ENCODE measurements at regions not wholly inside any gene's neighbourhood (a gene's known extent, or its start where the extent isn't known, plus 50 kb on each side); places are given as distances from the start of the nearest gene placed in this dataset.

DNA sequence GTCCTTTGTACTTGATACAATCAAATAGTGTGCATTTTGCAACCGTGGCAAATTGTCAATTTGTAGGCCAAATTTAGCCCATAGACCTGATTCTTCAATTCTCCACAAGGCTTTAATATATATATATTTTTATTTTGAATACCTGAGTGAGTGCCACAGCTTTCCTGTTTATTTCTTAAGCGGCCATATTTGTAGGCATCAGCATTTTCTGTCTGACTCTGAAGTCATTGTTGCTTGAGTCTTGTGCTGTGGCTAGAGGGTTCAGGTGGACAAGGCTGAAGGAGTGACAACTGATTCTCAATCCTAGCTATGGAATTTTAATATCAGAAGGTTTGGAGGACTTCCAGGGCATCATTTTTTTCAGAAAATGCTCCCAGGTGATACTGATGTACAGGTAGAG is 75.6 kb upstream of the NAALADL2 start:
- H3K4me1 ChIP-seq (ENCODE audit: control insufficient read depth in 4 of 4, insufficient read depth in 4 of 4, low read length in 3 of 4), result no peaks in the 10 kb centered on the region
- no peak overlapping the region for H3K27ac ChIP-seq (ENCODE audit: low read depth in 1 of 2, low read length in 2 of 2)
- H3K9me3 ChIP-seq (ENCODE audit: control insufficient read depth in 4 of 4, low read length in 3 of 4), result no peaks in the 10 kb centered on the region
- no peak overlapping the region for H3K9ac ChIP-seq (ENCODE audit: low read depth in 1 of 2, low read length in 2 of 2)
- H3K27me3 ChIP-seq (ENCODE audit: control insufficient read depth in 4 of 4, insufficient read depth in 4 of 4, low read length in 3 of 4), result no peaks in the 10 kb centered on the region
- no peak for TF ChIP-seq FOXA2 (IDR thresholded peaks at IDR 0.05)
- TF ChIP-seq HNF4G (IDR thresholded peaks at IDR 0.05), result no peak
- no peak for TF ChIP-seq GABPA (IDR thresholded peaks at IDR 0.05 in 1 of 2, conservative IDR thresholded peaks at IDR 0.05 in 1 of 2)
- TF ChIP-seq RXRA (IDR thresholded peaks at IDR 0.05), result no peak
- no peak for TF ChIP-seq FOXA1 (IDR thresholded peaks at IDR 0.05)
- TF ChIP-seq NR2F2 (IDR thresholded peaks at IDR 0.05), result no peak
- TF ChIP-seq, protein P1, sequence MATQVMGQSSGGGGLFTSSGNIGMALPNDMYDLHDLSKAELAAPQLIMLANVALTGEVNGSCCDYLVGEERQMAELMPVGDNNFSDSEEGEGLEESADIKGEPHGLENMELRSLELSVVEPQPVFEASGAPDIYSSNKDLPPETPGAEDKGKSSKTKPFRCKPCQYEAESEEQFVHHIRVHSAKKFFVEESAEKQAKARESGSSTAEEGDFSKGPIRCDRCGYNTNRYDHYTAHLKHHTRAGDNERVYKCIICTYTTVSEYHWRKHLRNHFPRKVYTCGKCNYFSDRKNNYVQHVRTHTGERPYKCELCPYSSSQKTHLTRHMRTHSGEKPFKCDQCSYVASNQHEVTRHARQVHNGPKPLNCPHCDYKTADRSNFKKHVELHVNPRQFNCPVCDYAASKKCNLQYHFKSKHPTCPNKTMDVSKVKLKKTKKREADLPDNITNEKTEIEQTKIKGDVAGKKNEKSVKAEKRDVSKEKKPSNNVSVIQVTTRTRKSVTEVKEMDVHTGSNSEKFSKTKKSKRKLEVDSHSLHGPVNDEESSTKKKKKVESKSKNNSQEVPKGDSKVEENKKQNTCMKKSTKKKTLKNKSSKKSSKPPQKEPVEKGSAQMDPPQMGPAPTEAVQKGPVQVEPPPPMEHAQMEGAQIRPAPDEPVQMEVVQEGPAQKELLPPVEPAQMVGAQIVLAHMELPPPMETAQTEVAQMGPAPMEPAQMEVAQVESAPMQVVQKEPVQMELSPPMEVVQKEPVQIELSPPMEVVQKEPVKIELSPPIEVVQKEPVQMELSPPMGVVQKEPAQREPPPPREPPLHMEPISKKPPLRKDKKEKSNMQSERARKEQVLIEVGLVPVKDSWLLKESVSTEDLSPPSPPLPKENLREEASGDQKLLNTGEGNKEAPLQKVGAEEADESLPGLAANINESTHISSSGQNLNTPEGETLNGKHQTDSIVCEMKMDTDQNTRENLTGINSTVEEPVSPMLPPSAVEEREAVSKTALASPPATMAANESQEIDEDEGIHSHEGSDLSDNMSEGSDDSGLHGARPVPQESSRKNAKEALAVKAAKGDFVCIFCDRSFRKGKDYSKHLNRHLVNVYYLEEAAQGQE (IDR thresholded peaks at IDR 0.05), result no peak
- TF ChIP-seq ZBTB33 (IDR thresholded peaks at IDR 0.05), result no peak
- no peak for TF ChIP-seq YY1 (IDR thresholded peaks at IDR 0.05)
- no peak for TF ChIP-seq EGR1 (IDR thresholded peaks at IDR 0.05; ENCODE audit: low read depth in 2 of 2)
- TF ChIP-seq, protein P2, sequence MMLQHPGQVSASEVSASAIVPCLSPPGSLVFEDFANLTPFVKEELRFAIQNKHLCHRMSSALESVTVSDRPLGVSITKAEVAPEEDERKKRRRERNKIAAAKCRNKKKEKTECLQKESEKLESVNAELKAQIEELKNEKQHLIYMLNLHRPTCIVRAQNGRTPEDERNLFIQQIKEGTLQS (IDR thresholded peaks at IDR 0.05), result no peak
- TF ChIP-seq, protein P3, sequence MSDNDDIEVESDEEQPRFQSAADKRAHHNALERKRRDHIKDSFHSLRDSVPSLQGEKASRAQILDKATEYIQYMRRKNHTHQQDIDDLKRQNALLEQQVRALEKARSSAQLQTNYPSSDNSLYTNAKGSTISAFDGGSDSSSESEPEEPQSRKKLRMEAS (IDR thresholded peaks at IDR 0.05), result no peak
- no peak for TF ChIP-seq SP1 (IDR thresholded peaks at IDR 0.05)
- no peaks in the 10 kb centered on the region for H3K36me3 ChIP-seq (ENCODE audit: control insufficient read depth in 4 of 4, insufficient read depth in 3 of 4, low read depth in 1 of 4, low read length in 3 of 4)
- H3K4me3 ChIP-seq (ENCODE audit: low read depth in 1 of 3, low read length in 3 of 3), result no peak overlapping the region
- DNase-seq (ENCODE audit: low spot score), result no peak
- 93% methylated on average over 2 of the region's 2 CpGs for WGBS

DNA sequence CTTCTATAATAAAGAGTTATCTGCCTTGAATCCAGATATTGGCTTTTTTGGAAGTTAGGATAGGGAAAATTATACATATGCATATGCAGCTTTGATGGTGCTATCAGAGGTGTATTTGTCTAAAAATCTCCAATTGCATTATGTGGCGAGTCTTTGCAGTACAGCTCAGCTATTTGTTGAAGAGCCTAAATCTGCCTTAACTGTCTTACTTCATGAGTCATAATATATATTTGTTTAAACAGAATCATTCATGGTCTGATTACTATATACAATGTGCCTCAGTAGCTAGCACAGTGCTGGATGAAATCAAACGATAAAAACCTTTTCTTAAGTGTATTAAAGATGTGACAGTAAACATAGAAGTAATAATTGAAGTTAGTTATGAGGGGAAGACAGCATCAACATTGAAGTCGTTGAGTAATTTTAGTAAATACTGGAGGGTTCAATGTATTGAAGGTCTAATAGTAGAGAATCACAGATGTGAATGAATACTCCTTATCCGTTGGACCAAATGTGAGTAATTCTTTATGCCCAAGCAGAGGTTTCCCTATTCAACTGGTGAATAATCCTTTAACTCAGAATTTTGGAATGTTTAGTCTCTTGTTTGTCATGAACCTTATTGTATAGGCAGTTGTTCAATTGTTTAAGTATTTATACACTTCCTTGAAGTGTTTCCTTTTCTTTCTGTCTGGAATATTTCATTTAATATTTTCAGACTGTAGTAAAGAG is 74.8 kb upstream of the NAALADL2 start:
- Histone ChIP-seq H3K27me3 (ENCODE audit: control insufficient read depth in 4 of 4, insufficient read depth in 4 of 4, low read length in 3 of 4) (no peaks in the 10 kb centered on the region), H3K36me3 (ENCODE audit: control insufficient read depth in 4 of 4, insufficient read depth in 3 of 4, low read depth in 1 of 4, low read length in 3 of 4) (no peaks in the 10 kb centered on the region), H3K4me1 (ENCODE audit: control insufficient read depth in 4 of 4, insufficient read depth in 4 of 4, low read length in 3 of 4) (no peaks in the 10 kb centered on the region), H3K4me3 (ENCODE audit: low read depth in 1 of 3, low read length in 3 of 3) (no peak overlapping the region), H3K9ac (ENCODE audit: low read depth in 1 of 2, low read length in 2 of 2) (no peak overlapping the region), H3K27ac (ENCODE audit: low read depth in 1 of 2, low read length in 2 of 2) (no peak overlapping the region), H3K9me3 (ENCODE audit: control insufficient read depth in 4 of 4, low read length in 3 of 4) (no peaks in the 10 kb centered on the region)
- WGBS, result 91% methylated on average over 4 of the region's 4 CpGs
- DNase-seq (ENCODE audit: low spot score), result no peak
- TF ChIP-seq ZBTB33 (IDR thresholded peaks at IDR 0.05), result no peak
- TF ChIP-seq TAF1 (conservative IDR thresholded peaks at IDR 0.05), result no peak
- TF ChIP-seq JUND (IDR thresholded peaks at IDR 0.05), result no peak
- no peak for TF ChIP-seq HNF4G (IDR thresholded peaks at IDR 0.05)
- no peak for TF ChIP-seq SP1 (IDR thresholded peaks at IDR 0.05)
- no peak for TF ChIP-seq YY1 (IDR thresholded peaks at IDR 0.05)
- TF ChIP-seq, protein P2 (IDR thresholded peaks at IDR 0.05), result no peak
- TF ChIP-seq CTCF (IDR thresholded peaks at IDR 0.05; ENCODE audit: low read depth, low read length, missing input control), result no peak
- no peak for TF ChIP-seq EGR1 (IDR thresholded peaks at IDR 0.05; ENCODE audit: low read depth in 2 of 2)
- no peak for TF ChIP-seq FOXA1 (IDR thresholded peaks at IDR 0.05)
- no peak for TF ChIP-seq NR2F2 (IDR thresholded peaks at IDR 0.05)
- TF ChIP-seq, protein P1 (IDR thresholded peaks at IDR 0.05), result no peak
- no peak for TF ChIP-seq RAD21 (IDR thresholded peaks at IDR 0.05)
